Activated B cell treated with CpG ODN at 0.5 μM for 24 hours (primary cell): ENCODE measurements at regions not wholly inside any gene's neighbourhood (a gene's known extent, or its start where the extent isn't known, plus 50 kb on each side); places are given as distances from the start of the nearest gene placed in this dataset.

ENCODE experiments used
- ATAC-seq: fragments of 200-7000 bp; cut with Tn5 transposase; one replicate; pipeline ENCODE4 v1.10.0; 2021; ENCODE audit warnings: low read depth, mild to moderate bottlenecking, moderate library complexity
- CTCF ChIA-PET: fragments of 350-600 bp; sonication (Branson Sonifier 250); formaldehyde crosslinking; loops from one replicate; lab custom pipeline; 2021; ENCODE audit warnings: antibody characterized with exemption; lab: Charles Lee
- POLR2A ChIA-PET: fragments of 350-600 bp; sonication (Branson Sonifier 250); formaldehyde crosslinking; loops from one replicate; lab custom pipeline; 2021; ENCODE audit warnings: antibody characterized with exemption; lab: Charles Lee
- DNase-seq: peaks from one replicate; pipeline ENCODE4 v3.0.0; 2022
- H3K27ac Mint-ChIP-seq: one replicate; pipeline ENCODE4 v1.8.0; 2020; ENCODE audit warnings: mixed read lengths
- H3K27me3 Mint-ChIP-seq: one replicate; pipeline ENCODE4 v1.8.0; 2021; ENCODE audit warnings: mixed read lengths
- H3K36me3 Mint-ChIP-seq: one replicate; pipeline ENCODE4 v1.8.0; 2021; ENCODE audit warnings: low read depth, mixed read lengths
- H3K4me1 Mint-ChIP-seq: one replicate; pipeline ENCODE4 v1.8.0; 2021; ENCODE audit warnings: mixed read lengths
- H3K4me3 Mint-ChIP-seq: one replicate; pipeline ENCODE4 v1.8.0; 2020; ENCODE audit warnings: mild to moderate bottlenecking, mixed read lengths
- H3K9me3 Mint-ChIP-seq: one replicate; pipeline ENCODE4 v1.8.0; 2020; ENCODE audit warnings: mixed read lengths
- intact Hi-C: fragments of 100-400 bp; cut with micrococcal nuclease; formaldehyde crosslinking; loops from one replicate; pipeline ENCODE4 v1.15.1; 2024
- TF ChIP-seq, protein P1 (sequence below): fragments of 200-600 bp; IDR thresholded peaks from one replicate; pipeline ENCODE4 v1.8.0; 2022; ENCODE audit warnings: antibody characterized with exemption, mild to moderate bottlenecking

DNA sequence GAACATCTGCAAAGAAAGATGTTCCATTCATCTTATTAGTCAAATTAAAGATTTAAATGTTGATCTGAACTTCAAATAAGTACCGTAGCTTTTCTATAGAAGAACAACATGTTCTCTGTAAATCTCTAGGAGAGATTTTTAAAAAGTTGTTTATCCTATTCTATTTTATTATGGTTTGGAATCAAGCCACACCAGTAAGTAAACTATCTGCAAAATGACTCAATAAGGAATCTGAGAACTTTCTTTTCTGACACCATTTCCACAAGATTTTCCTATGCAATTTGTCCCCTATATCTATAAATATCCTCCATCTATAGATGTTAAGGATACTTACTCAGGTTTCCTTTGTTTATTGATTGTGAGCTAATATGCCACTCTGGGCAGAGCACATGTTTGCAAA, 736.6 kb downstream of the CBLN2 start:
- ChIA-PET CTCF (no interaction called here), POLR2A (no interaction called here)
- intact Hi-C loops, result no loop called here
- no peaks in the 10 kb centered on the region for H3K36me3 Mint-ChIP-seq
- TF ChIP-seq, protein P1, sequence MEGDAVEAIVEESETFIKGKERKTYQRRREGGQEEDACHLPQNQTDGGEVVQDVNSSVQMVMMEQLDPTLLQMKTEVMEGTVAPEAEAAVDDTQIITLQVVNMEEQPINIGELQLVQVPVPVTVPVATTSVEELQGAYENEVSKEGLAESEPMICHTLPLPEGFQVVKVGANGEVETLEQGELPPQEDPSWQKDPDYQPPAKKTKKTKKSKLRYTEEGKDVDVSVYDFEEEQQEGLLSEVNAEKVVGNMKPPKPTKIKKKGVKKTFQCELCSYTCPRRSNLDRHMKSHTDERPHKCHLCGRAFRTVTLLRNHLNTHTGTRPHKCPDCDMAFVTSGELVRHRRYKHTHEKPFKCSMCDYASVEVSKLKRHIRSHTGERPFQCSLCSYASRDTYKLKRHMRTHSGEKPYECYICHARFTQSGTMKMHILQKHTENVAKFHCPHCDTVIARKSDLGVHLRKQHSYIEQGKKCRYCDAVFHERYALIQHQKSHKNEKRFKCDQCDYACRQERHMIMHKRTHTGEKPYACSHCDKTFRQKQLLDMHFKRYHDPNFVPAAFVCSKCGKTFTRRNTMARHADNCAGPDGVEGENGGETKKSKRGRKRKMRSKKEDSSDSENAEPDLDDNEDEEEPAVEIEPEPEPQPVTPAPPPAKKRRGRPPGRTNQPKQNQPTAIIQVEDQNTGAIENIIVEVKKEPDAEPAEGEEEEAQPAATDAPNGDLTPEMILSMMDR, result no peak
- no peak for DNase-seq
- H3K9me3 Mint-ChIP-seq, result no peaks in the 10 kb centered on the region
- H3K27ac Mint-ChIP-seq, result no peak overlapping the region
- no peaks in the 10 kb centered on the region for H3K4me1 Mint-ChIP-seq
- no peak overlapping the region for H3K4me3 Mint-ChIP-seq
- ATAC-seq, result no peak
- H3K27me3 Mint-ChIP-seq, result no peaks in the 10 kb centered on the region

DNA sequence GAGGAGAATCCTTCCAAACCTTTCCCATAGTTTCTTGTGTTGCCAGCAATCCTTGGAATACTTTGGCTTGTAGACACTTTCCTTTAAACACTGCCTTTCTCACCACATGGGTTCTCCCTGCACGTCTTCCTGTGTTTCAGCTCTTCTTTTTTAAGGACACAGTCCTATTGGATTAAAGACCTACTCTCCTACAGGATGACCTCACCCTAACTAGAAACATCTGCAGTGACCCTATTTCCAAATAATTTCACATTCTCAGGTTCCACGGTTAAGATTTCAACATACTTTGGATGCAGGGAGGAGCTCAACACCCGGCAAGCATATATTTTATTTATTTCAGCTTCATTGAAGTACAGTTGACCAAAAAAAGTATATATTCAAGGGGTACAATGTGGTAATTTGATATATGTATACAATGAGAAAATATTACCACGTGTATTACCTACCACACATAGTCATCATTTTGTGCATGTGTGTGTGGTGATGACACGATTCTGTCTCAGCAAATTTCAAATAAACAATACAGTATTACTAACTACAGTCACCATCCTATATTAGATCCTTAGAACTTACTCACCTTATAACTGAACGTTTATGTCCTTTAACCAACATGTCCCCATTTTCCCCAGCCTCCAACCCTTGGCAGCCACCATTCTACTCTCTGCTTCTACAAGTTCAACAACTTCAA, 745.0 kb downstream of the CBLN2 start:
- no peak overlapping the region for H3K4me3 Mint-ChIP-seq
- H3K36me3 Mint-ChIP-seq, result no peaks in the 10 kb centered on the region
- TF ChIP-seq, protein P1, result no peak
- ATAC-seq (no peak), DNase-seq (no peak)
- H3K27ac Mint-ChIP-seq, result no peak overlapping the region
- H3K27me3 Mint-ChIP-seq, result no peaks in the 10 kb centered on the region
- POLR2A ChIA-PET, result no interaction called here
- CTCF ChIA-PET, result no interaction called here
- H3K4me1 Mint-ChIP-seq, result no peaks in the 10 kb centered on the region
- H3K9me3 Mint-ChIP-seq, result peaks cover 6% of the 10 kb centered on the region
- intact Hi-C loops, result no loop called here

DNA sequence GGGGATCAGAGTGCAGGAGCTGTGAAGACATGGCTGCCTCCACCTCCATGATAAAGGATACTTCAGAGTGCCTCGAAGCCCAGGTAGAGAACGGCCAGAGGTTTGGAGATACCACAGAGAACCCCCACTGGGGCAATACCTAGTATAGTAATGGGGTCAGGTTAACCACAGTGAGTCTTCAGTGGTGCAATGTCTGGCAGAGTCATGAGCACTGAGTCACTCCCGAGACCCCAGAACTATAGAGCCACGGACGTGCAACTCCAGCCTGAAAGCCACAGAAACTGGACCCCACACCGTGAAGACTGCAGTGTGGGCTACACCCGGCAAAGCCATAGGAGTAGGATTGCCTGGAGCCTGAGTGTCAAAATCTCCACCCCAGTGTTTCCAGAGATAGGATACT, 746.6 kb downstream of the CBLN2 start:
- TF ChIP-seq, protein P1, result no peak
- intact Hi-C loops, result no loop called here
- Mint-ChIP-seq H3K4me3 (no peak overlapping the region), H3K36me3 (no peaks in the 10 kb centered on the region), H3K27ac (no peak overlapping the region), H3K27me3 (no peaks in the 10 kb centered on the region), H3K9me3 (peaks cover 6% of the 10 kb centered on the region), H3K4me1 (no peaks in the 10 kb centered on the region)
- ChIA-PET POLR2A (interaction anchor here (0.6 kb wide), 1 partner anchor 790 kb away, joined by 3 read pairs; no protein-coding TSS in a partner anchor), CTCF (no interaction called here)
- DNase-seq (no peak), ATAC-seq (no peak)

DNA sequence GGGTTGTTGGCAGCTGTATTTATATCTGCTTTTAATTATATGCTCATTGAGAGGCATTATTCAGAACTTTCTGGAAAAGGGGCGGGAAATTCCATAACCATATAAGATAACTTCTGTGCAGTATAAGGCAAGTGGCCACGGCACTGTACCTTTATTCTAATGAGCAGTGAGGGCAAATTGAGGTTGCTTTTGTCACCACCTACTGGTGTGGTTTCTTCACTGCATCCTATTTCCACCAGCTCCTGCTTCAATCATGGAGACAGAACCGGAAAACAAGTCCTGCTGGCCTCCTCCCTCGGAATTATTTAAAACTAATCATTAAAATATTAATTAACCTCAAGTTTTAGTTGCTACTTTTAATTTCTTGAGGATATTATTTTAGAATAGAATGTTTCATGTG, 759.4 kb downstream of the CBLN2 start:
- no peaks in the 10 kb centered on the region for H3K9me3 Mint-ChIP-seq
- no peaks in the 10 kb centered on the region for H3K27me3 Mint-ChIP-seq
- H3K4me1 Mint-ChIP-seq, result no peaks in the 10 kb centered on the region
- POLR2A ChIA-PET, result no interaction called here
- no peak overlapping the region for H3K27ac Mint-ChIP-seq
- TF ChIP-seq, protein P1, result no peak
- CTCF ChIA-PET, result no interaction called here
- ATAC-seq (no peak), DNase-seq (no peak)
- no peak overlapping the region for H3K4me3 Mint-ChIP-seq
- no peaks in the 10 kb centered on the region for H3K36me3 Mint-ChIP-seq
- intact Hi-C loops, result loop anchor here (2.0 kb wide), 1 partner anchor 852 kb away; no protein-coding TSS in a partner anchor

DNA sequence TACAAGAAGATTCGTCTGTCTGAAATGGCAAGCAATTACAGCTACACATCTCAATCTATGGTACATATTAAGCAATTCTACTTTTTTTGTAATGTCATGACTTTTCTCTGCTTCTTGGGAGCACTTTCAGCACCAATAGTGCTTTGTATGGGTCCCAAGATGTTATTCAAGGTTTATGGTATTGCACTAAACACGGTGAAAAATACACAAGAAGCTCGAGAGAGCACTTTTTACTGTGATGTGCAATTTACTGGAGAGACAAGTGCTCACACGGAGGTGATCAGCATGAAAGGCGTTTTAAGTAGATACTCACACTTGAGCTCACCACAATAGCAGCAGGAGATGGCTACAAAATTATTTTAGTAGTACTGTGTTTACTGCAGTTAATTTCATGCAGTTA, 783.6 kb downstream of the CBLN2 start:
- POLR2A ChIA-PET, result no interaction called here
- intact Hi-C loops, result no loop called here

More for the DNA sequence above, 783.6 kb downstream of the CBLN2 start:
- Mint-ChIP-seq H3K36me3 (no peaks in the 10 kb centered on the region), H3K4me1 (no peaks in the 10 kb centered on the region), H3K9me3 (peaks cover 6% of the 10 kb centered on the region), H3K27ac (no peak overlapping the region), H3K4me3 (no peak overlapping the region), H3K27me3 (no peaks in the 10 kb centered on the region)
- TF ChIP-seq, protein P1, result no peak
- CTCF ChIA-PET, result no interaction called here
- DNase-seq (no peak), ATAC-seq (no peak)
